Body of pancreas (tissue), 4 donors: ENCODE measurements at regions not wholly inside any gene's neighbourhood (a gene's known extent, or its start where the extent isn't known, plus 50 kb on each side); places are given as distances from the start of the nearest gene placed in this dataset.

Source experiments
- ATAC-seq: fragments of 150-250 bp; one replicate; pipeline ENCODE4 v1.9.1; 2016
- DNase-seq, 4 donors: peaks; one replicate each; pipeline ENCODE4 v3.0.0-alpha.2; 2019
- H3K27ac ChIP-seq, 4 donors: fragments of 200-600 bp; sonication (generic); 1 replicate in 3 of 4; 2 replicates in 1 of 4; pipeline versions ENCODE4 v1.5.1 to v1.6.1; 2016 to 2019; ENCODE audit warnings: mild to moderate bottlenecking in 1 of 4, mixed read lengths in 1 of 4, moderate library complexity in 1 of 4
- H3K27me3 ChIP-seq, 2 donors: fragments of 200-600 bp; sonication (generic); one replicate each; pipeline ENCODE4 v1.6.0; 2016; ENCODE audit warnings: mild to moderate bottlenecking in 1 of 2
- H3K36me3 ChIP-seq, 2 donors: fragments of 200-600 bp; sonication (generic); replicated peaks in 1 of 2; 2 replicates each; pipeline ENCODE4 v1.5.1; 2016; ENCODE audit warnings: low read depth in 2 of 2; ENCODE audit not compliant: insufficient read depth in 1 of 2
- H3K4me1 ChIP-seq: fragments of 200-600 bp; sonication (generic); one replicate; pipeline ENCODE4 v1.6.0; 2016
- H3K4me3 ChIP-seq, 2 donors: fragments of 200-600 bp; sonication (generic); 1 replicate in 1 of 2; 2 replicates in 1 of 2; pipeline ENCODE4 v1.5.1; 2016 to 2019
- H3K9me3 ChIP-seq, 3 donors: fragments of 200-600 bp; sonication (generic); 1 replicate in 2 of 3; 2 replicates in 1 of 3; pipeline ENCODE4 v1.5.1; 2016
- POLR2A ChIP-seq, 3 donors: fragments of 450-650 bp; IDR thresholded peaks; one replicate each; pipeline ENCODE4 v1.6.1; 2016; ENCODE audit warnings: antibody characterized with exemption in 3 of 3, mild to moderate bottlenecking in 2 of 3
- WGBS, 2 donors: methylation state at CpG; one replicate each; pipeline ENCODE4 v1.1.5; 2017; 5-methylcytosine and 5-hydroxymethylcytosine counted together
- intact Hi-C: fragments of 100-400 bp; cut with DNase I; formaldehyde crosslinking; loops from one replicate; pipeline ENCODE4 v1.15.1; 2023
- TF ChIP-seq, protein P1 (sequence below), 7 experiments: fragments of 450-650 bp in 4 of 7; fragments of 200-600 bp in 3 of 7; sonication (generic) in 3 of 7; IDR thresholded peaks; one replicate each; pipeline ENCODE4 v1.5.1; 2016 to 2019; ENCODE audit warnings: antibody characterized with exemption in 7 of 7

DNA sequence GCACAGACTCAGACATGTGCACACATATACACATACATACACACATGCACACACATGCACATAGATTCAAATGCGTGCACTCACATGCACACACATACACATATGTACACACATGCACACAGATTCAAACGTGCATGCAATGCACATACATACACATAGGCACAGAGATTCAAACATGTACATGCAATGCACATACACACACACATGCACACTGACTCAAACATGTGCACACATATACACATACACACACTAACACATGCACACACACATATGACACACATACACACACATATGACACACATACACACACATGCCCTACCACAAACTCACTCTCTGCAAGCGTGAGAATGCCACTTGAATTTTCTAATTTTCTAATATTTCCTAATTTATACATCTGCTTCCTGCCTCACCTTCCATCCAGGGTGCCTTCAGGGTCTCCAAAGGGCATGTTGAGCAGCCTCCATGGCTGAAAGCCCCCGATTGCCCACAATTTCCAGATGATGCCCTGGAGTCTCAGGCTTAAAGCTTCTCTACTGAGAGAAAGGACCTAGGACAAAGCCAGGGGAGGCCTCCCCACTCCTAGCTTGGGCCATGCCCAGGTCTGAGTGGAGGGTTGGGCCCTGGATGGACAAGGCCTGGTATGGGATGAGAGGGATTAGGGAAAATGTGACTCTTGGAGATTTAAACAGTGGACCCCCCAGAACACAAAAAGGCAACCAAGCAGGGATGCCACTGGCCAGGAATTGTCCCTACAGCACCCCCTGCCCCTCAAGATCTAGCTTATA is 487.1 kb downstream of the TCERG1L start:
- ATAC-seq (no peak), DNase-seq (no peak)
- H3K9me3 ChIP-seq = peaks cover 0 to 7% (median 0%) of the 10 kb centered on the region in 3 donors
- no peaks in the 10 kb centered on the region for H3K36me3 ChIP-seq
- H3K4me1 ChIP-seq = no peaks in the 10 kb centered on the region
- no peak overlapping the region for H3K27ac ChIP-seq
- no peak overlapping the region for H3K4me3 ChIP-seq
- 67 to 71% methylated on average over 4 of the region's 4 CpGs for WGBS, 2 donors
- no peaks in the 10 kb centered on the region for H3K27me3 ChIP-seq
- TF ChIP-seq, protein P1, sequence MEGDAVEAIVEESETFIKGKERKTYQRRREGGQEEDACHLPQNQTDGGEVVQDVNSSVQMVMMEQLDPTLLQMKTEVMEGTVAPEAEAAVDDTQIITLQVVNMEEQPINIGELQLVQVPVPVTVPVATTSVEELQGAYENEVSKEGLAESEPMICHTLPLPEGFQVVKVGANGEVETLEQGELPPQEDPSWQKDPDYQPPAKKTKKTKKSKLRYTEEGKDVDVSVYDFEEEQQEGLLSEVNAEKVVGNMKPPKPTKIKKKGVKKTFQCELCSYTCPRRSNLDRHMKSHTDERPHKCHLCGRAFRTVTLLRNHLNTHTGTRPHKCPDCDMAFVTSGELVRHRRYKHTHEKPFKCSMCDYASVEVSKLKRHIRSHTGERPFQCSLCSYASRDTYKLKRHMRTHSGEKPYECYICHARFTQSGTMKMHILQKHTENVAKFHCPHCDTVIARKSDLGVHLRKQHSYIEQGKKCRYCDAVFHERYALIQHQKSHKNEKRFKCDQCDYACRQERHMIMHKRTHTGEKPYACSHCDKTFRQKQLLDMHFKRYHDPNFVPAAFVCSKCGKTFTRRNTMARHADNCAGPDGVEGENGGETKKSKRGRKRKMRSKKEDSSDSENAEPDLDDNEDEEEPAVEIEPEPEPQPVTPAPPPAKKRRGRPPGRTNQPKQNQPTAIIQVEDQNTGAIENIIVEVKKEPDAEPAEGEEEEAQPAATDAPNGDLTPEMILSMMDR (IDR thresholded peaks at IDR 0.05) = no peak
- no peak for TF ChIP-seq POLR2A (IDR thresholded peaks at IDR 0.05)
- intact Hi-C loops = no loop called here

DNA sequence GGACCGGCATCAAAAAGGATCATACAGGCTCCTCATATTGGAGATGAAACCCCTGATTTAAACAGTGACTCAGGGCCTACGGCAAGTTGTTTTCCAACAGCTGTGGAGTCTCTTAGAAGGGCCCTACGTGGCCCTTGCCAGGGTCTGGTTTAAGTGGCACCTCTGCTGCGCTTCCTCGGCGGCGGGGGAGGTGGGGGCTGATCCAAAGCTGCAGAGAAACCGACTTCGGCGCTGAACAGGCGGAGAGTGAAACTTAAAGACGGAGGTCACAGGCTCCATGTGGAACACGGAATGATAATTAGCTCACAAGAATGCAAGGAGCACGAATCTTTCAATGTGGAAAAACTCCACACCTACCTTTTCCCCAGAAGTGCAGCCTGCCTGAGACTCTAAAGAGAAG is 477.9 kb downstream of the TCERG1L start:
- Histone ChIP-seq H3K4me3 (no peak overlapping the region), H3K9me3 (no peaks in the 10 kb centered on the region), H3K27me3 (no peaks in the 10 kb centered on the region), H3K36me3 (no peaks in the 10 kb centered on the region), H3K27ac (no peak overlapping the region), H3K4me1 (no peaks in the 10 kb centered on the region)
- TF ChIP-seq POLR2A (IDR thresholded peaks at IDR 0.05) = no peak
- TF ChIP-seq, protein P1 (IDR thresholded peaks at IDR 0.05) = no peak
- ATAC-seq = no peak
- intact Hi-C loops = no loop called here
- WGBS, 2 donors = 77 to 79% methylated on average over 14 of the region's 14 CpGs
- DNase-seq = no peak

DNA sequence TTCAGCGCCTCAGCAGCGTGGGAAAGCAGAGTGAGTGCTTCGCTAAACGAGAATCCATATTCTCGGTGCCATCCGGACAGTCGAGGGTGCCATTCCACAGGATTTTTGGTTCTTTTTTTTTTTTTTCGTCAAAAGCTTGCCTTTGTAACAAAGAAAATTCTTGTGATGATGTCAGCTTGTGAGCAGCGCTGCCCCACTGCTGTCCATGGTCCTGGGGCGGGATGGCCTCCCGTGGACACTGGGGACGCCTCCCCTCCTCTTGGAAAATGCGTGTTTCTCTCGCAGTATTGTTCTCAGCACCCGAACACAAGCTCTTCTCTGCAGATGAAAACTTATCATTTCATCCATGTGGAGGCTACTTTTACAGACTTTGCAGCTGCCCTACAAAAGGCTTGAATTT is 477.4 kb downstream of the TCERG1L start:
- Histone ChIP-seq H3K9me3 (no peaks in the 10 kb centered on the region), H3K27ac (no peak overlapping the region), H3K27me3 (no peaks in the 10 kb centered on the region), H3K4me3 (no peak overlapping the region), H3K36me3 (no peaks in the 10 kb centered on the region), H3K4me1 (no peaks in the 10 kb centered on the region)
- DNase-seq (no peak), ATAC-seq (no peak)
- 61 to 67% methylated on average over 15 of the region's 15 CpGs for WGBS, 2 donors
- intact Hi-C loops = no loop called here
- TF ChIP-seq, protein P1 (IDR thresholded peaks at IDR 0.05) = no peak
- no peak for TF ChIP-seq POLR2A (IDR thresholded peaks at IDR 0.05)

DNA sequence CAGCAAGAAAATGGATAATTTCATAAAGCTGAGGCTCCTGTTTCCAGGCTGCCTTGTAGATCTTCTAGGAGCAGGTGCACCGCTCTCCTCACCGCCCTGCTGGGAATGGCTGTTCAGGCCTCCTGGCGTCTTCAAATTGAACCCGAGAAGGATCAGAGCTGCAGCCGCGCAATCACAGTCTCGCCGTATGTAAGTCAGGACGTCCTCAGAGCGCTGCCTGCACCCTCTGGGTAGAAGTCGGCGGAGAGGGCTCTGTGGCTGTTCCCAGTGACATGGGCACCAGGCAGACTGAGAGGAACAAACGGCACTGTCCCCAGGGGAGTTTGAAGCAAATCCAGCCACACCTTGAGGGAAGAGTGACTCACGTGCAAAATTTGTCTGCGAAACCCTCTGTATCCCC is 476.9 kb downstream of the TCERG1L start:
- ATAC-seq = no peak

More for the DNA sequence above, 476.9 kb downstream of the TCERG1L start:
- no peak overlapping the region for H3K4me3 ChIP-seq
- H3K36me3 ChIP-seq = no peaks in the 10 kb centered on the region
- no peak overlapping the region for H3K27ac ChIP-seq
- no peak for DNase-seq
- TF ChIP-seq, protein P1 (IDR thresholded peaks at IDR 0.05) = no peak
- TF ChIP-seq POLR2A (IDR thresholded peaks at IDR 0.05) = no peak
- no peaks in the 10 kb centered on the region for H3K9me3 ChIP-seq
- H3K4me1 ChIP-seq = no peaks in the 10 kb centered on the region
- no peaks in the 10 kb centered on the region for H3K27me3 ChIP-seq
- intact Hi-C loops = no loop called here
- 73 to 89% methylated on average over 11 to 15 of the region's 15 CpGs for WGBS, 2 donors
